Epithelial cell of prostate (primary cell): ENCODE measurements at regions not wholly inside any gene's neighbourhood (a gene's known extent, or its start where the extent isn't known, plus 50 kb on each side); places are given as distances from the start of the nearest gene placed in this dataset.
"Not testable (repeated sequence)": the region's sequence is repeated elsewhere in the genome, so short reads cannot be mapped to it uniquely, and the experiment has no call there.

Experiments used
- DNase-seq: peaks from one replicate; pipeline ENCODE4 v3.0.0-alpha.2; 2011; ENCODE audit warnings: low read depth, low spot score
- H3K27ac ChIP-seq: fragments of 450-650 bp; 2 replicates; pipeline ENCODE4 v1.5.1; 2017; ENCODE audit warnings: mild to moderate bottlenecking

- no peak overlapping the region for H3K27ac ChIP-seq
- no peak for DNase-seq
Measured at GRCh38 chr7:85821926-85822325, 635.1 kb upstream of the SEMA3D start.

- no peak overlapping the region for H3K27ac ChIP-seq
- DNase-seq, result no peak
Measured at GRCh38 chr7:85820702-85821443, 634.0 kb upstream of the SEMA3D start.

- H3K27ac ChIP-seq, result no peak overlapping the region
- no peak for DNase-seq
Measured at GRCh38 chr7:85815526-85815925, 628.7 kb upstream of the SEMA3D start.

- no peak for DNase-seq
- no peak overlapping the region for H3K27ac ChIP-seq
Measured at GRCh38 chr7:85806321-85806720, 619.5 kb upstream of the SEMA3D start.

GRCh38 chr7:85805656-85806055 lies 618.8 kb upstream of the SEMA3D start:
- H3K27ac ChIP-seq, result no peak overlapping the region
- no peak for DNase-seq

- no peak for DNase-seq
- no peak overlapping the region for H3K27ac ChIP-seq
Measured at GRCh38 chr7:85805249-85805648, 618.4 kb upstream of the SEMA3D start.

GRCh38 chr7:85802211-85802610 lies 615.4 kb upstream of the SEMA3D start:
- no peak for DNase-seq
- no peak overlapping the region for H3K27ac ChIP-seq

GRCh38 chr7:85796956-85797355 lies 610.1 kb upstream of the SEMA3D start:
- DNase-seq, result no peak
- H3K27ac ChIP-seq, result no peak overlapping the region

GRCh38 chr7:85791098-85791497 lies 604.2 kb upstream of the SEMA3D start:
- DNase-seq, H3K27ac ChIP-seq: not testable (repeated sequence)

GRCh38 chr7:85781606-85782005 lies 594.8 kb upstream of the SEMA3D start:
- DNase-seq, result no peak
- H3K27ac ChIP-seq, result no peak overlapping the region

GRCh38 chr7:85776691-85777345 lies 590.0 kb upstream of the SEMA3D start:
- no peak overlapping the region for H3K27ac ChIP-seq
- DNase-seq, result no peak

GRCh38 chr7:85775431-85775830 lies 588.6 kb upstream of the SEMA3D start:
- H3K27ac ChIP-seq, result no peak overlapping the region
- no peak for DNase-seq

- H3K27ac ChIP-seq, result no peak overlapping the region
- DNase-seq, result no peak
Measured at GRCh38 chr7:85774986-85775385, 588.1 kb upstream of the SEMA3D start.

GRCh38 chr7:85773116-85773728 lies 586.4 kb upstream of the SEMA3D start:
- no peak for DNase-seq
- H3K27ac ChIP-seq, result no peak overlapping the region

- H3K27ac ChIP-seq, result no peak overlapping the region
- no peak for DNase-seq
Measured at GRCh38 chr7:85771516-85771915, 584.7 kb upstream of the SEMA3D start.

- no peak overlapping the region for H3K27ac ChIP-seq
- DNase-seq, result no peak
Measured at GRCh38 chr7:85770332-85770731, 583.5 kb upstream of the SEMA3D start.

GRCh38 chr7:85765698-85766298 lies 578.9 kb upstream of the SEMA3D start:
- no peak overlapping the region for H3K27ac ChIP-seq
- DNase-seq, result no peak

GRCh38 chr7:85764034-85764433 lies 577.2 kb upstream of the SEMA3D start:
- no peak overlapping the region for H3K27ac ChIP-seq

GRCh38 chr7:85757348-85757747 lies 570.5 kb upstream of the SEMA3D start:
- no peak overlapping the region for H3K27ac ChIP-seq
- no peak for DNase-seq

More at GRCh38 chr7:85764034-85764433, 577.2 kb upstream of the SEMA3D start:
- DNase-seq, result no peak

GRCh38 chr7:85750454-85750949 lies 563.6 kb upstream of the SEMA3D start:
- no peak overlapping the region for H3K27ac ChIP-seq
- peak; percentile 2 for DNase-seq
